Stimulated activated CD4-positive, alpha-beta T cell treated with anti-CD3 and anti-CD28 coated beads, Interleukin-1b, Interleukin-23, amount 100 ng/mL, for 4 hours (primary cell): ENCODE measurements at regions not wholly inside any gene's neighbourhood (a gene's known extent, or its start where the extent isn't known, plus 50 kb on each side); places are given as distances from the start of the nearest gene placed in this dataset.
"Not testable (repeated sequence)": the region's sequence is repeated elsewhere in the genome, so short reads cannot be mapped to it uniquely, and the experiment has no call there.

Experiments
- DNase-seq, 2 donors: peaks; one replicate each; pipeline ENCODE4 v3.0.0-alpha.2; 2020; ENCODE audit warnings: low read depth in 2 of 2

DNA sequence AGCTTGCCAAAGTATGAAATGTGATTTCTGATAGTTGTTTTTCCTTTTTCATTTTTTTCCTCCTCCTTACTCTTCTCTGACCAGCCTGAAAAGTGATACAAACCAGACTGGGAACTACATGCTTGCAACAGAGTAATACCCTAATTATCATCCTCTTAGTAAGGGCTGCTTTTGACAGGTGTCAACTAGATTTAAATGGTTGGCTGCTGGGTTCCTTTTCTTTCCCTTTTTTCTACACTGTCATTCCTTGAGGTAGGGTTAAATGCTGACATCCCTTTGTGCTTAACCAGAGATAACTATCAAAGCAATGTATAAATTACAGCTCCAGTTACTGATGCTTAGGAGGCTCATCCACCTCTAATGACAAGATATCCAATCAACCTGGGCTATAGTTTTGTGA lies 598.8 kb downstream of the TTLL7 start:
- DNase-seq: not testable (repeated sequence)

DNA sequence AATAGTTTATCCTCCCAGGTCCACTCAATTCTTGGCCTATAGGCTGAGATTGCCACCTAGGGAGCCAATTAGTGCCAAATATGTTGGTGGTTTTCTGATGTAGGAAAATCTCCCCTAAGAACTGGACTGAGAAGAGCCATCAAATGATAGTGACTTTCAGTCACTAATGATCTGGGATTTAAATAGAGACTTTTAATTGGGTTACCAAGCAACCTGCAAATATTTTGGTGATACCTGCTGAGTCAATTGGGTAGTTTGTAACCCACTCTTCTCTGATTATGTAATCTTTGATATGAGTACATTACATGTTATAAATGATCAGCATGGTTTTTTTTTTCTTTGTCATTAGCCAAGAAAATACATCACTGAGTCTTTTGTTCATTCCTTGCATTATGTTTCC lies 600.8 kb downstream of the TTLL7 start:
- not testable (repeated sequence) for DNase-seq

DNA sequence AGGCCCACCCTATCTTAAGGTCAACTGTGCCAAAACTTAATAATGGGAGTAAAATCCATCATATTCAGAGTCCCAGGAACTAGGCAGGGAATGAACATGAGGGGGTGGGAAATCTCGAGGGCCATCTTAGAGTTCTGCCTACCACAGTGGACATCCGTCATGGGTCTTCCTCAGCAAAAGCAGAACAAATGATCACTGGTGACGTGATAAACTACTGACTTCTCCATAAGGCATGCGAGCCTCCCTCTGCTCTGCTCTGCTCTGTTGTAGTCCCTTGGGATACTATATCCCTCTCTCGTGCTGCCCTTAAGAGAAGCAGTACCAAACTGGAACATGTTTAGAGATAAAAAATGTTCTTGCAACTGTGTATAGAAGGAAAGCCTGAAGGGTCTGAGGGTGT lies 603.8 kb downstream of the TTLL7 start:
- DNase-seq: not testable (repeated sequence)

DNA sequence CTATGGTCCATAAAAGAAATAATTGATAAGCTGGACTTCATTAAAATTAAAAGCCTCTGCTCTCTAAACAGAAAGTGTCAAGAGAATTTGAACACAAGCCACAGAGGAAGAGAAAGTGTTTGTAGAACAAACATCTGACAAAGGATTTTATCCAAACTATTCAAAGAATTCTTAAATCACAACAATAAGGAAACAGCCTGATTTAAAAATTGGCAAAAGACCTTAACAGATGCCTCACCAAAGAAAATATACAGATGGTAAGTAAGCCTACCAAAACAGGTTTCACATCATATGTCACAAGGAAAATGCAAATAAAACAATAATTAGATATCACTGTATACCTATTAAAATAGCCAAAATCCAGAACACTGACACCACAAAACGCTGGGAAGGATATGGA lies 612.0 kb downstream of the TTLL7 start:
- DNase-seq: not testable (repeated sequence)

DNA sequence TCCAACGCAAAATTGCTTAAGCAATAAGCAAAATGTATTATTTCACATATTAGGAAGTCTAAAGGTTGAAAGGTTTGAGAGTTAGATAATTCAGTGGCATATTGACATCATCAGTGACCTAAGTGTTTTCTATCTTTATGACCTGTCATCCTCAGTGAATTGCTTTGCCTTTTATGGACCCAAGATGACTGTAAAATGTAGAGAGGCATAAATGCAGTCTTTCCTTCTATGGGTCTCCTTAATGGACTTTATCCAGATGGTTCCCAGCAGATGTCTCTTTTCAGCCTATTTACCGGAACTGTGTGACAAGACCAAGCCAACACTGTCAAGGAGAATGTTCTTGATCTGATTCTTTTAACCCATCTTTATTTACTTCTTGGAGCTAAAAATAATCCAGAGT lies 615.8 kb downstream of the TTLL7 start:
- DNase-seq: not testable (repeated sequence)

DNA sequence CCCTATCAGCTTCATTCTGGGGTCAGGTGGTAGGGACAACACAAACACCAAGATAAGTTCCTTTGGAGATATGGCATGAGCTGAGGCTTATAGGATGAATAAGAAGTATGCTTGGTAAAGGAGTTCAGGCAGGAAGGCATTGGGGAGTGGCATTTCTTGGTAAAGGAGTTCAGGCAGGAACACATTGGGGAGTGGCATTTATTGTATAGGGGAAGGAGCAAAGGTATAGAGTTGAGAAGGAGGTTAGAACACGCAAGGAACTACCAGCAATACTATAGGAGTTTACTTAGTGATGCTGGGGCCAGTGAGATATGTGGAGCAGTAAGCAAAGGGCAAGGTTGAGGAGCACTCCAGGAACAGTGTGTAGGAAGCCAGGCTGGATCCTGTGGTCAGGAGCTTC lies 625.9 kb downstream of the TTLL7 start:
- DNase-seq: not testable (repeated sequence)

DNA sequence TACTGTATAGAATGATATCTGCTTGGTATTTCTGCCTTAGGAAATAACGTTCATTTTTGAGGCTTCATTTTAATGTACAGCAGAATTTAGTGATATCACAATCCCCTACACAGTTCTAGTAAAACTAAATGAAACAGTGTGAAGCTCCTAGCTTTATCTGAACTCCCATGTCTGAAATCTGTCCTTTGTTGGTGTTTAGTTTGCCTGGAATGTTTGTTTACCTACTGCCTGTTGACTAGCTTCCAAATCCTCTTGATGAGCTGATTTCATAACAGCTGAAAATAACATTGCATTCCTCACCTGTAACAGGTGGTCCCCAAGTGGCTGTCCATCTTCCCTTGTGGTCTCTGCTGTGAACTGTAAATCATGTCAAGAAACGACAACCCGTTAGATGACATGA lies 629.1 kb downstream of the TTLL7 start:
- not testable (repeated sequence) for DNase-seq

DNA sequence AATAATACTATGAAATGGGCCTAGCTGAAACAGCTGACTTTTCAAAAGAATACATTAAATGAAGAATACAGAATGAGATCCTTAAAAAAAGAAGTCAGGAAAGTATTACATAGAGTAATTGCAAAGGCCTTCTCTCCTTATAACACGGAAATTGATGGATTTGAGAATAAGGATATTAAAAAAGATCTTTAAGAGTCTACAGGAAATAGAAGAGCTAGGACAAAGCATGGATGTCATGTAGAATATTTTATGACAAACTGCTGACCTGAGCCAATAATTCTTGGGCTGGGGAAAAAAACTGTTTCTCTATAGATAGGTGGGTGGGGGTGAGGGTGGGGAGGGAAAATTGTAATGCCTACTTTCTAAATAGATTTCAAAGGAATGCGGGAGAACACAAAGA lies 633.6 kb downstream of the TTLL7 start:
- not testable (repeated sequence) for DNase-seq

DNA sequence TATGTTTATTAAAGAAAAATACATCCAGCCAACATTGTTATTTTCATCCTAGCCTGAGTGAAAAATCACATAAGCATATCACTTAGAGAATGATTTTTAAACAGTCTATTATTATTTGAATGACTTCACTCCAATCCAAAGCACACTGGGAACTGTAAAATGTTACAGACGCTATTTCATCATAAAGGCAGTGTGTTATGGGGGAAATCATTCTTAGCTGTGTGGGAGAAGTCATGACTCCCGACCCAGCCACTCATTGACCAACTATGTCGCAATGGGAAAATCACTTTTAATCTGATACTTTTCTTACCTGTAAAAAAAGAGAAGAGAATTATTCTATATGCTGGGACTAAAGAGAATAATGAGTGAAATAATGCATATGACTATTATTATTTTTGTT lies 653.6 kb downstream of the TTLL7 start:
- DNase-seq: not testable (repeated sequence)

DNA sequence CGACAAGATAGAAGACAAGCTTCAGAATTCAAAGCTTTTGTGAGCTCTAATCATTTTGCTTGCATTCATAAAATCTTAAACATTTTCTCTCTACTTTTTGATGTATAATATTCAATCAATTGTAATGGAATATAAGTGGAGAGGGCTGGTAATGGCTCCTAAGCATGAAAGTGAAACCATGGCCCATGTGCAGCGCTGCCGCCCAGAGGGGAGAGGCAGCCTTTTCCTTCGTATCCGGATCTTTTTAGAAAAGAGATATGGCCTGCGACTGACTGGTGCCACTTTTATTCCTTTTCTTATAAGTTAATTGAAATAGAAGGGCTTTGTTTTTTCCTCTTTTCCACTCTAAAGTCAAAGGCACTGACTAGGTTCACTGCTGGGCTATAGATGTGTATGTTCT lies 655.2 kb downstream of the TTLL7 start:
- DNase-seq: not testable (repeated sequence)

DNA sequence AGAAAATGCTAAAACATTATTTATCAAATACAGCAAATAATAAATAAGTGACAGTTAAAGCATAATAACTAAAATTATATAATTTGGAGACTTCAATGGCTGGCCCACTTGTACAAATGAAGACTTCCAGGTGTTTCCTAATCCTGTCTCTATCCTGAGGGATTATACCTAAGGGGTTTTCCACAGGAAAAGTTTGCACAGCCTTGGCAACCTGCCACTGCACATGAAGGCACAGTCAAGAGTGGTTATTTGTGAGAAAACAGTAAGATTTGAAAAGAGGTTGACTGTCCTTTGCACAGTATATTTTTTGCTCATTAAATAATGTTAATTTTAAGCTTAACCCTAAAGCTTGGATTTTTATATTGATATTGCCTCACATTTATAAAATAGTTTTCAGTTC lies 655.9 kb downstream of the TTLL7 start:
- DNase-seq: not testable (repeated sequence)

DNA sequence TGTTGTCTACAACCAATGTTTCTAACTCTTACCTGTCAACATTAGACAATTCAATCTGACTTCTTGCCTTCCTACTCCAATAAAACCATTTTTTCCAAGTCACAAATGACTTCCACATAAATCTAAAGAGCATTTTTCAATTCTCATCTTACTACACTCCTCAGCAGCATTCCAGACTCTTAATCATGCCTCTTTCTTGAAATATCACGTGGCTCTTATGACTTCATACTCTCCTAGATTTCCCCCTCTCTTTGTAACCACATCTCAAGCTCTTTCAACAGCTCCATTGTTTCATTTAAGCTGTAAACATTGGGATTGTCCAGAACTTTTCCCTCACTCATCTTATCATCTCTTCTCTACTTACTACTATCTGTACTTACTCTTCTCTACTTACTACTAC lies 666.6 kb downstream of the TTLL7 start:
- DNase-seq: not testable (repeated sequence)

DNA sequence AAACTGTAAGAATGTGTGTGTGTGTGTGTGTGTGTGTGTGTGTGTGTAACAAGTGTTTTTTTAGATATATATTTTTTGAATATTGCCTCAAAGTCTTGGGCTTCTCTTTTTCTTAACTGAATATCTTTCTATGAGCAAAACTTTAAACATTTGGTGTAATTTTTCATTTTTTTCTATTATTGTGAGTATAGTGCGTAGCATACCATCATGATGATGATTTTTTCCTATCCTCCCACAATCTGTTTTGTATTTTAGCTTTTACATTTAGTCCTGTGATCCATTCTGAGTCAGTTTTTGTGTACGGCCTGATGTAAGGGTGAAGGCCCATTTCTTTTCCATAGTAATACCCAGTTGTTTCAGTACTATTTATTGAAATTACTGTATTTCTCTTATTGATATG lies 680.6 kb downstream of the TTLL7 start:
- no peak for DNase-seq

DNA sequence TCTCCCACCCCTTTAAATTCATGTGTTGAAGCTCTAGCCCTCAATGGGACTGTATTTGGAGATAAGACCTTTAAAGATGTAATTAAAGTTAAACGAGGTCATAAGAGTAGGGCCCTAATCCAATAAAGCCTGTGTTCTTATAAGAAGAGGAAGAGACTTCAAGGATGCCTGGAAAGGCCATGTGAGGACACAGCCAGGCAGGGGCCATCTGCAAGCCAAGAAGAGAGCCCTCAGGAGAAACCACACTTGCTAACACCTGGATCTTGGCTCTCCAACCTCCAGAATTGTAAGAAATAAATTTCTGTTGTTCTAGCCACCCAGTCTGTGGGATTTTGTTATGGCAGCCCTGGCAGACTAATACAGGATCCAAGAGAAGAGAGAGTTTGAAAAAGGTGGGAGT lies 683.5 kb downstream of the TTLL7 start:
- DNase-seq: not testable (repeated sequence)

DNA sequence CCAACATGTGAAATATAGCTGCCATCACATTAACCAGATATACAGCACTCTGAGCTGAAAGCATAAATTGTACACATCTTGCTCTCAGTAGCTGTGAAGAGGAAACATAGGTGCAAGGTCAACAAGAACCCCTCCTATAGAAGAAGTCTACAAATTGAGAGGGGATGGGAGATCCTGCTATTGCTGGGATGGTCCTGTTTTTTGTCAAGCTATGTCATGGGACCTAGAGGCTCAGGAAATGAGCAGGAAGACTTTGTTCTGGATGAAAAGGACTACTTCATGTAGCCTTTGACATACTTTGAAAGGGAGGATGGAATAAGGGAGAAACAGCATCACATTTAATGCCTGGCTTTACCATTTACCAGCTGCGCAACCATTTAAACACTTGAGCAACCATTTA lies 688.8 kb downstream of the TTLL7 start:
- DNase-seq: not testable (repeated sequence)

DNA sequence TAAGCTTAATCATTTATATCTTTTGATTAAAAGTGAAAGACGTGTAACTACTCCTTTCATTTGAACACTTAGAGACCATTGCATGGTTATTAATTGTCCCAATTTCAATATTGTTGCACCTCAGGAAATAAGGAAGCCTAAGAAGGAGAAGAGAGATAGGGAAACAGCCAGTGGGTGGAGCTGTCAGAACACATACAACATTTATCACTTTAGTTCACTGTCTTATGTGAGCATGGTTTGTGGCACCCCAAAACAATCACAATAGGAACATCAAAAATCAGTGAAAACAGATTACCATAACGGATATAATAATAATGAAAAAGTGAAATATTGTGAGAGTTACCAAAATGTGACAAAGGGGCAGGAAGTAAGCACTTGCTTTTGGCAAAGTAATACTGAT lies 689.9 kb downstream of the TTLL7 start:
- DNase-seq: not testable (repeated sequence)

DNA sequence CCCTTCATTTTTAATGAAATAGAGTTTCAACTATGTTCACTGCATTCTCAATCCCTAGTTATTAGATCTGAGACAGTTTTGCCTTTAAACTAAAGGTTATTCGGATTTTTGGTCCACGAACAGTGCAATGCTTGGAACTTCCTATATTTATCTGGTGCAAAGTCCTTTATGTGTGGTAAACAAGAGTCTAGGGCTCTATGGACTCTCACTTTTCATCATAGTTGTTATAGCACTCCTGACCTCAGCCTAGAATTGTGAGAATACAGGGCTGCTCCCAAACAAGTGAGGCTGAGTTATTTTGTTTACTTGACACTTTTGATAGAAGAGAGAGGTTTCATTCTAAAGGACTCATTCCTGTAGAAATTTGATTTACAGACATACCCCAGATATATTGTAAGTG lies 692.1 kb downstream of the TTLL7 start:
- not testable (repeated sequence) for DNase-seq

DNA sequence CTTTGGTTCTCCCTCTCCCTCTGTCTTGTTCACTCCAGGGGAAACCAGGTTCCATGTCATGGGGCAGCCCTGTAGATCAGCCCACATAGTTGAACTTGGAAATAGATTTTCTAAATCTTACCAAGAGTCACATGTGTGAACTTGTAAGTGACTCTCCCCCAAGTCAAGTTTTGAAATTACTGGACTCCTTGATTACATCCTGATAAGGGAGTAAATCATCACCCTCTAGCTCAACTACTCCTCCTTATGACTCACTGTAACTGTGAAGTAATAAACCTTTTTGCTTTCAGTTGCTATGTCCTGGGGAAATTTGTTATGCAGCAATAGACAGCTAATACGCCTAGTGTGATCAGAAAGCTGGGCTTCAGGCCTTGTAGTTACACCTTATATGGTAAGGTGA lies 703.3 kb downstream of the TTLL7 start:
- not testable (repeated sequence) for DNase-seq

DNA sequence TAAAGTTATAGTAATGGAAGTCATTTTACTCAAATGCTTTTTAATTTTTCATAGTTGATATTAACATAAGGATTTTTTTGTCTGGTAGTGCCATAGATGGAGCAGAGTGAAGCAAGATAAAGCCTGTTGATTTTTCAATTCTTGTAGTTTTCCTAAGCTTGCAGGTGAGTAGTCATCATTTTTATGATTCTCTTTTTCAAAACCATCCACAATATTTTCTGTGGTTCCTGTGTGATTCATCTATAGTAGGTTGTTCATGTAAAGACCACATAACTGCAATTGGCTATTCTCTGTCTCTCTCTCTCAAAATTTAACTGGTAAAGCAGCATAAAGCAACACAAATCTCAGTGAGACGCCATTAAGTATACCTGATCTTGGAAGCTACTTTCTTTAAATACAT lies 711.5 kb downstream of the TTLL7 start:
- DNase-seq: not testable (repeated sequence)

DNA sequence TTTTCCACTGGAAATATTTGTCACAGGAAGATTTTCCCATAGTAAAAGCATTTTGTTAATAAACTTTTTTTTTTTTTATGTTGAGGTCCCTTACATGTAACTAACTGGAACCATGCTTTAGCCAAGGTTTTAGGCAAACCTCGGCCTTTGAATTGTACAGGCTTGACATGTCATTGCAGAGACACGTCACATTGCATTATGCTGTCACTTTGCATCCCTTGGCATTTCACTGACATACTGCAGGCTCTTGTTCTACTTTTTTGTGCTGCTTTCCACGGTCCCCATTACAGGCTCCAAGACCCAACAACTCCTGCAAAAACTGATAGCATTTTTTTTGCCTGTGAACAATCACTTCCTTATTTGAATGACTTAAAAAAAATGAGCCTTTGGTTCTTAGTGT lies 724.3 kb downstream of the TTLL7 start:
- DNase-seq: not testable (repeated sequence)

DNA sequence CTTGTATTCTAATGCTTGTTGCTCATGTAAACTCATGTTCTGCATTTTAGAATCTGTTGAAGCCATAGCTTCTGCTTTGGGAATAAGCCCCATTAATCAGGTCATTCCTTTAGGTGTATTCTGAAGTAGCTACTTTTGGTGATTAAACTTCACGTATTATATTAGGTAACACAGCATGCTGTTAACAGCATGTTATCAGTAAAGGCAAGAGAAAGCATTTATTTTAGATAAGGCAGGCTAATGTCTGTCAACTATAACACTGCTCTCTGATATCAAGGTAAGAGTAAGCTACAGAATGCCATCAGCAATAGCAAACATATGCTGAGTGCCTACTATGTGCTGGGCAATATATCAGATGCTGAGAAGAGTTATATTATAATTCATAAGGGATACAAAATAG lies 726.4 kb downstream of the TTLL7 start:
- DNase-seq: not testable (repeated sequence)

DNA sequence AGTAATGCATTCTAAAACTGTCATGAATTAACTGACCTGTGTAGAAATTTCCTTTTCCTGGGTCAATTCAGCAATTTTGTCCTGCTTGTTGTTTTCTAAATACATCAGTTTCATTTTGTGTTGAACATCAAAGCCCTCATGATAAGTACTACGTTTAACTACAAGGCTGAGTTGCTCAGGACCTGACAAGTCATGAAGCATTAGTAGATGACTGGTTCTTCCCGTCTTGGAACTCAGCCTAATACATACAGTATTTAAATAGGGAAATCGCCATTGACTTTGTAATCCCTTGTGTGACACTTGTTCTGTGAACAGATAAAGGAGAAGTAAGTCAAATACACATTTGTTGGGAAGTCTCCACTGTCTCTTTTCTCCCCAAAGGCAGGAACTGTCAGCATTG lies 727.1 kb downstream of the TTLL7 start:
- DNase-seq: not testable (repeated sequence)

DNA sequence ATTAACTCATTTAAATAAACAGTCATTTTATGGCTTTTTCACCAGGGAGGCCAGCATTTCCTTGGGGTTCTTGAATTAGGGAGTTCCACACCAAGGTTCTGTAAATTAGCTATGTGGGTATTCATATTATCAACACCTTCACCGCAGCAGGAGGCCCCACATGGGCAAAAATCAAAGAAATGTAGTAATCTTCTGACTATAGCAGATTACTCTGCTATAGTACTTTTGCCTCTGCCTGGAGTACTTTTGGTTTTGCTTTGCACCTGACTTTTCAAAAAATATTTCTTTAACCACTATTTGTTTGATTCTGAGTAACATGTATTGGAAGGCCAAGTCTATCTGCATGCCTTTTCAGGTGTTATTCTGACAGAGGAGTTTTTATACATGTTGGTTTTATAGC lies 728.1 kb downstream of the TTLL7 start:
- not testable (repeated sequence) for DNase-seq

DNA sequence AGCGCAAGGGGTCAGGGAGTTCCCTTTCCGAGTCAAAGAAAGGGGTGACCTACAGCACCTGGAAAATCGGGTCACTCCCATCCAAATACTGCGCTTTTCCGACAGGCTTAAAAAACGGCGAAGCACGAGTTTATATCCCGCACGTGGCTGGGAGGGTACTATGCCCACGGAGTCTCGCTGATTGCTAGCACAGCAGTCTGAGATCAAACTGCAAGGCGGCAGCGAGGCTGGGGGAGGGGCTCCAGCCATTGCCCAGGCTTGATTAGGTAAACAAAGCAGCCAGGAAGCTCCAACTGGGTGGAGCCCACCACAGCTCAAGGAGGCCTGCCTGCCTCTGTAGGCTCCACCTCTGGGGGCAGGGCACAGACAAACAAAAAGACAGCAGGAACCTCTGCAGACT lies 735.1 kb downstream of the TTLL7 start:
- not testable (repeated sequence) for DNase-seq

DNA sequence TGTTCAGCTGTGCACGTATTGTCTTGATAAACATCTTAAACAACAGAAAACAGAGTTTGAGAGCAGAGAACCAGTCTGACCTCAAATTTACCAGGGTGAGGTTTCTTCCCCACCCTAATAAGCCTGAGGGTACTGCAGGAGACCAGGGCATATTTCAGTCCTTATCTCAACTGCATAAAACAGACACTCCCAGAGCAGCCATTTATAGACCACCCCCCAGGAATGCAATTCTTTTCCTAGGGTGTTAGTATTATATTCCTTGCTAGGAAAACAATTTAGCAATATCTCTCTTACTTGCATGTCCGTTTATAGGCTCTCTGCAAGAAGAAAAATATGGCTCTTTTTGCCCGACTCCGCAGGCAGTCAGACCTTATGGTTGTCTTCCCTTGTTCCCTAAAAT lies 747.2 kb downstream of the TTLL7 start:
- not testable (repeated sequence) for DNase-seq
